ENCODE measurements at regions not wholly inside any gene's neighbourhood (a gene's known extent, or its start where the extent isn't known, plus 50 kb on each side); places are given as distances from the start of the nearest gene placed in this dataset.
"Not testable (repeated sequence)": the region's sequence is repeated elsewhere in the genome, so short reads cannot be mapped to it uniquely, and the experiment has no call there.

DNA sequence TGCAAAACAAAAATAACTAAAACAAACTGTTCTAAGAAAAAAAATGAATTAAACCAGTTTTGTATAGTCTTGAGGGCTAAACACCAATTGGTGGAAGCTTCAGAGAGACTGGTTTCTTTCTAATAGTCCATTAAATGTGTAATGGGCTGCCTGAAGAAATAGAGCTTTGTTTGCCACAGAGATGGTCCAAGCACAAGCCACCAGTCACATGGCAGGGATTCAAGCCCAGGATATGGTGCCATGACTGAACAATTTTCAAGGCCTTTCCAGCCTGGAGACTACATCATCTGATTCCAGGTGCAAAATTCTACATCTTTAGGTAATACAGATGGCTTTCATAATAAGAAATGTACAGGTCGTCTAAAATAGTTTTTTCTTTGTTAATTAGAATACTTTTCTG is 355.3 kb downstream of the NR2F1-AS1 start:
- TF ChIP-seq ZFX (IDR thresholded peaks at IDR 0.05) = no peak
- TF ChIP-seq, protein P1, sequence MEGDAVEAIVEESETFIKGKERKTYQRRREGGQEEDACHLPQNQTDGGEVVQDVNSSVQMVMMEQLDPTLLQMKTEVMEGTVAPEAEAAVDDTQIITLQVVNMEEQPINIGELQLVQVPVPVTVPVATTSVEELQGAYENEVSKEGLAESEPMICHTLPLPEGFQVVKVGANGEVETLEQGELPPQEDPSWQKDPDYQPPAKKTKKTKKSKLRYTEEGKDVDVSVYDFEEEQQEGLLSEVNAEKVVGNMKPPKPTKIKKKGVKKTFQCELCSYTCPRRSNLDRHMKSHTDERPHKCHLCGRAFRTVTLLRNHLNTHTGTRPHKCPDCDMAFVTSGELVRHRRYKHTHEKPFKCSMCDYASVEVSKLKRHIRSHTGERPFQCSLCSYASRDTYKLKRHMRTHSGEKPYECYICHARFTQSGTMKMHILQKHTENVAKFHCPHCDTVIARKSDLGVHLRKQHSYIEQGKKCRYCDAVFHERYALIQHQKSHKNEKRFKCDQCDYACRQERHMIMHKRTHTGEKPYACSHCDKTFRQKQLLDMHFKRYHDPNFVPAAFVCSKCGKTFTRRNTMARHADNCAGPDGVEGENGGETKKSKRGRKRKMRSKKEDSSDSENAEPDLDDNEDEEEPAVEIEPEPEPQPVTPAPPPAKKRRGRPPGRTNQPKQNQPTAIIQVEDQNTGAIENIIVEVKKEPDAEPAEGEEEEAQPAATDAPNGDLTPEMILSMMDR (conservative IDR thresholded peaks at IDR 0.05) = no peak
- no peak overlapping the region for H3K27ac ChIP-seq

- no peak overlapping the region for H3K27ac ChIP-seq
- TF ChIP-seq, protein P1 (conservative IDR thresholded peaks at IDR 0.05) = no peak
- TF ChIP-seq ZFX (IDR thresholded peaks at IDR 0.05) = no peak
Observed at GRCh38 chr5:93224624-93225023, 356.4 kb downstream of the NR2F1-AS1 start.

DNA sequence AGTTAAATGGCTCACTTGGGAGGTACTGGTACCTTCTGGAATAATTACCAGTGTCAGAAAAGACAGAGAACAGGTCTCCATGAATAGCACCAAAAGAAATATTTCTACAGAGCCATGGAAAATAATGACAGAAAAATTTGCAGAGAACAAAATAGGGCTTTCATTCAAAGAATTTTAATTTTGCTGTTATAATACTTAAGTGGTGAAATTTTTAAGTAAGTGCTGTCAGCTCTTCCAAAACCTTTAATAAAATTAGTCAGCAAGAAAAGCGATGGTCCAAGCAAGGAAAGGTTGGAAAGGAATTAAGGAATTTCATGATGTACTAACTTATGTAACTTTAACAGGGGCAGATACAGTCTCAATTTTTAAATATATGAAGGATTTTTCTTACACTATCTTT is 359.2 kb downstream of the NR2F1-AS1 start:
- no peak overlapping the region for H3K27ac ChIP-seq
- TF ChIP-seq ZFX (IDR thresholded peaks at IDR 0.05) = no peak
- TF ChIP-seq, protein P1 (conservative IDR thresholded peaks at IDR 0.05) = no peak

DNA sequence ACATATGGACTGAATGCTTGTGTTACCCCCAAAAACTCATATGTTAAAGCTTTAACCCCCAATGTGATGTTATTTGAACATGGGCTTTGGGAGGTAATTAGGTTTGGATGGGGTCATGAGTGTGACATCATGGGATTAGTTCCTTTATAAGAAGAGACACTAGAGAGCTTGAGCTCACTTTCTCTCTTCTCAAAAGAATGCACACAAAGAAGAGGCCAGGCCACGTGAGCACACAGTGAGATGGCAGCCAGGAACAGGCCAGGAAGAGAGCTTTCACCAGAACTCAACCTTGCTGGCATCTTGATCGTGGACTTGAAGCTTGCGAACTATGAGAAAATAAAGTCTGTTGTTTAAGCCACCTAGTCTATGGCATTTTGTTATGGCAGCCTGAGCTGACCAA is 360.6 kb downstream of the NR2F1-AS1 start:
- no peak for TF ChIP-seq ZFX (IDR thresholded peaks at IDR 0.05)
- TF ChIP-seq, protein P1 (conservative IDR thresholded peaks at IDR 0.05) = no peak
- no peak overlapping the region for H3K27ac ChIP-seq

GRCh38 chr5:93219641-93220145 is 361.3 kb downstream of the NR2F1-AS1 start:
- TF ChIP-seq, protein P1 (conservative IDR thresholded peaks at IDR 0.05) = no peak
- TF ChIP-seq ZFX (IDR thresholded peaks at IDR 0.05) = no peak
- H3K27ac ChIP-seq = no peak overlapping the region

- not testable (repeated sequence) for H3K27ac ChIP-seq
Observed at GRCh38 chr5:93213111-93213794, 367.8 kb downstream of the NR2F1-AS1 start.

DNA sequence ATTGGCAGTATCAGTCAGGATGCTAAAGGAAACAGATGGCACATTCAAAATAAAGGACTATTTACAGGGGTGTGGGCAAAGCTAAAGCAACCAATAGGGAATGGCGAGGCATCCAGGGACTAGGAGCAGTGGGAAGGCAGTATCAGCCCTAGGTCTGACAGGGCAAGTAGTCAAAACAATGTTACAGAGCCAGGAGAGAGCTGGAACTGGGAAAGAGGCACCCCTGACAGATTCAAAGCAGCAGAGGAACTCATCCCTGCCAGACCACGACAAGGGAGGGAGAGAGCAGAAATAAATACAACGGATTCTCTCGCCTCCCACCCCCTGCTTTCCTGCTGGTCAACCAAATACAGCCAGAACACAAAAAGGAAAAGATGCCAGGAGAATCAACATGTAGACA is 371.5 kb downstream of the NR2F1-AS1 start:
- TF ChIP-seq ZFX (IDR thresholded peaks at IDR 0.05) = no peak
- TF ChIP-seq, protein P1 (conservative IDR thresholded peaks at IDR 0.05) = no peak

More for the DNA sequence above, 371.5 kb downstream of the NR2F1-AS1 start:
- H3K27ac ChIP-seq = no peak overlapping the region
